HEK293 (cell line): ENCODE measurements at regions not wholly inside any gene's neighbourhood (a gene's known extent, or its start where the extent isn't known, plus 50 kb on each side); places are given as distances from the start of the nearest gene placed in this dataset.

Experiments used
- BCL11B ChIP-seq: fragments of 450-650 bp; formaldehyde crosslinking; IDR thresholded peaks from 2 replicates; pipeline ENCODE4 v1.5.1; 2016; ENCODE audit warnings: low read depth, missing biosample characterization, missing genetic modification characterization
- CTCF ChIP-seq: fragments of 450-650 bp; formaldehyde crosslinking; IDR thresholded peaks from 2 replicates; pipeline ENCODE4 v1.5.1; 2016; ENCODE audit warnings: missing biosample characterization, missing genetic modification characterization
- PATZ1 ChIP-seq: fragments of 450-650 bp; formaldehyde crosslinking; IDR thresholded peaks from 2 replicates; pipeline ENCODE4 v1.5.1; 2016; ENCODE audit warnings: missing biosample characterization, missing genetic modification characterization
- ZNF621 ChIP-seq: fragments of 450-650 bp; formaldehyde crosslinking; IDR thresholded peaks from 2 replicates; pipeline ENCODE4 v1.5.1; 2017; ENCODE audit warnings: missing biosample characterization, missing genetic modification characterization
- ZNF76 ChIP-seq: fragments of 450-650 bp; formaldehyde crosslinking; IDR thresholded peaks from 2 replicates; pipeline ENCODE4; 2016; ENCODE audit warnings: low read depth, missing biosample characterization, missing genetic modification characterization, borderline replicate concordance
- ZNF777 ChIP-seq: fragments of 450-650 bp; formaldehyde crosslinking; IDR thresholded peaks from 2 replicates; pipeline ENCODE4 v1.5.1; 2017; ENCODE audit warnings: missing biosample characterization, missing genetic modification characterization, borderline replicate concordance

- TF ChIP-seq CTCF (tag by site-specific recombination) (no peak), ZNF777 (tag by site-specific recombination) (no peak), BCL11B (tag by site-specific recombination) (no peak), ZNF621 (tag by site-specific recombination) (no peak), PATZ1 (tag by site-specific recombination) (no peak), ZNF76 (tag by site-specific recombination) (no peak)
Observed at GRCh38 chr6:141561154-141561553, 571.6 kb upstream of the GJE1 start.
